PC-3 (cell line): ENCODE measurements at regions not wholly inside any gene's neighbourhood (a gene's known extent, or its start where the extent isn't known, plus 50 kb on each side); places are given as distances from the start of the nearest gene placed in this dataset.
"Not testable (repeated sequence)": the region's sequence is repeated elsewhere in the genome, so short reads cannot be mapped to it uniquely, and the experiment has no call there.

Source experiments
- ATAC-seq: fragments of 200-7000 bp; cut with Tn5 transposase; 2 replicates; pipeline ENCODE4 v1.9.1; 2020; ENCODE audit warnings: mild to moderate bottlenecking, moderate library complexity
- BruUV-seq: library from RNA; stranded (reverse); fragments of 400-500 nt; replicated peaks from 2 replicates; lab custom pipeline; 2021; lab: Mats Ljungman, UMichigan
- CTCF ChIA-PET: fragments of 300-600 bp; sonication (Branson Sonifier 250); formaldehyde crosslinking; loops from one replicate; lab custom pipeline; 2022; ENCODE audit warnings: antibody characterized with exemption; lab: Charles Lee
- POLR2A ChIA-PET: fragments of 300-600 bp; sonication (Branson Sonifier 250); formaldehyde crosslinking; loops from one replicate; lab custom pipeline; 2022; ENCODE audit warnings: antibody characterized with exemption; ENCODE audit not compliant: unreplicated experiment; lab: Charles Lee
- DNase-seq: peaks from one replicate; pipeline ENCODE4 v3.0.0-alpha.2; 2015
- H2AFZ ChIP-seq: fragments of 300-600 bp; sonication (generic); 2 replicates; pipeline ENCODE4 v1.6.0; 2016; ENCODE audit warnings: antibody characterized with exemption, low read length
- H3F3A ChIP-seq: fragments of 300-600 bp; sonication (generic); one replicate; pipeline ENCODE4 v1.6.0; 2017; ENCODE audit warnings: antibody characterized with exemption, low read length, control low read depth, mild to moderate bottlenecking; ENCODE audit not compliant: unreplicated experiment
- H3K27ac ChIP-seq: fragments of 300-600 bp; sonication (generic); 2 replicates; pipeline ENCODE4 v1.5.1; 2016; ENCODE audit warnings: mild to moderate bottlenecking, low read length
- H3K27me3 ChIP-seq: fragments of 300-600 bp; sonication (generic); 2 replicates; pipeline ENCODE4 v1.6.1; 2016; ENCODE audit warnings: low read length, mixed read lengths
- H3K36me3 ChIP-seq: fragments of 300-600 bp; sonication (generic); 2 replicates; pipeline ENCODE4 v1.6.1; 2016; ENCODE audit warnings: low read depth, mixed run types, low read length, mixed read lengths
- H3K4me1 ChIP-seq: fragments of 300-600 bp; sonication (generic); 2 replicates; pipeline ENCODE4 v1.5.1; 2016; ENCODE audit warnings: low read length; ENCODE audit not compliant: insufficient read depth
- H3K4me2 ChIP-seq: fragments of 300-600 bp; sonication (generic); 2 replicates; pipeline ENCODE4 v1.6.0; 2016; ENCODE audit warnings: low read length
- H3K4me3 ChIP-seq: fragments of 300-600 bp; sonication (generic); 2 replicates; pipeline ENCODE4 v1.5.1; 2016; ENCODE audit warnings: mild to moderate bottlenecking, low read length, mixed read lengths
- H3K79me2 ChIP-seq: fragments of 300-600 bp; sonication (generic); 2 replicates; pipeline ENCODE4 v1.6.1; 2017; ENCODE audit warnings: low read length, mixed read lengths
- H3K9ac ChIP-seq: fragments of 300-600 bp; sonication (generic); 2 replicates; pipeline ENCODE4 v1.6.0; 2016; ENCODE audit warnings: mild to moderate bottlenecking, low read length
- H3K9me2 ChIP-seq: fragments of 300-600 bp; sonication (generic); replicated peaks from 2 replicates; pipeline ENCODE4 v1.6.1; 2016; ENCODE audit warnings: mixed run types, low read length, mixed read lengths
- H3K9me3 ChIP-seq: fragments of 300-600 bp; sonication (generic); 2 replicates; pipeline ENCODE4 v1.6.1; 2016; ENCODE audit warnings: low read length, mixed read lengths
- H4K20me1 ChIP-seq: fragments of 300-600 bp; sonication (generic); 2 replicates; pipeline ENCODE4 v1.6.1; 2016; ENCODE audit warnings: low read length, mixed read lengths
- intact Hi-C: fragments of 100-400 bp; cut with micrococcal nuclease; formaldehyde crosslinking; loops from 2 replicates; pipeline ENCODE4 v1.9.0; 2023

- H3K4me3 ChIP-seq, BruUV-seq, H4K20me1 ChIP-seq, DNase-seq, H3K36me3 ChIP-seq, H3K4me2 ChIP-seq, H3F3A ChIP-seq, intact Hi-C loops, H3K4me1 ChIP-seq, ATAC-seq, POLR2A ChIA-PET, H3K27ac ChIP-seq, H3K9me3 ChIP-seq, H3K27me3 ChIP-seq, CTCF ChIA-PET, H3K9me2 ChIP-seq, H3K79me2 ChIP-seq, H3K9ac ChIP-seq, H2AFZ ChIP-seq: not testable (repeated sequence)
Measured at GRCh38 chr7:35152059-35152458, 101.8 kb downstream of the TBX20 start.

DNA sequence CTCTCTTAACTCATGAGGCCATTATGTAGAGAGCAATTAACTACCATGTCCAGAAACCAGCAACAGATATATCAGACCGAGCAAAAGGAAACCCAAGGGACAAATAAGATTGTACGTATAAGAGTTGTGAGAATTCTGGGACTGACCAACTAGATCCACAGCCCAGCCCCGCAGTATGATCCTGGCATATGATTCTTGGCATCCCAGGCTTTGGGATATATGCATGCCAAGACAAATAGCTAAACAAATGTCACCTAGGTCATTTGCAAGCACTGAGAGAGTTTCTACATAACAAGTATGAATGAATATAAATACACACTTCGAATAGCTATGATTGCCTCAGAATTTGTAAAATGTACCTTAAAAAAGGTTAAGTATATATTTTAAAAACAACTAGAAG, 105.9 kb downstream of the TBX20 start:
- CTCF ChIA-PET, H3K9me2 ChIP-seq, H3F3A ChIP-seq, H3K4me1 ChIP-seq, POLR2A ChIA-PET, H3K27me3 ChIP-seq, H3K9ac ChIP-seq, H3K4me2 ChIP-seq, BruUV-seq, H3K27ac ChIP-seq, DNase-seq, H3K4me3 ChIP-seq, intact Hi-C loops, H2AFZ ChIP-seq, H3K9me3 ChIP-seq, H4K20me1 ChIP-seq, H3K79me2 ChIP-seq, ATAC-seq, H3K36me3 ChIP-seq: not testable (repeated sequence)

DNA sequence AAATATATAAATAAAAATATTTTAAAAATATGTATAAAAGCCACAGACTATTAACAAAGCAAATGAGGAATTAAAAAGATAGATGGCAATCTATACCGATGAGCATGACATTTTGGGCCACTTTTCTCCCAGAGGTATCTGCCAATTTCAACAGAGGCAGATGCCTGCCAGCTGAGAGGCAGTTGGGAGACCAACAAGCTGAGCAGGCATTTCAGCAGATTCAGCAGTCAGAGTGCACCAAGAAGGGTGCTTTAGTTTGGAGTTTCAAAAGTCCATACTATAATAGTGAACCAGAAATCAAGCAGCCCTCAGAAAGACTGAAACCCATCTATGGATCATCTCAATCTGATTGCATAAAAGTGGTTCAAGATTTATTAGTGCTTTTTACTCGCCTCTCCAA, 104.8 kb upstream of the DPY19L1 start:
- H4K20me1 ChIP-seq, H3K9me2 ChIP-seq, H3K9me3 ChIP-seq, CTCF ChIA-PET, intact Hi-C loops, H3F3A ChIP-seq, H3K4me1 ChIP-seq, POLR2A ChIA-PET, H3K36me3 ChIP-seq, ATAC-seq, H2AFZ ChIP-seq, BruUV-seq, H3K27ac ChIP-seq, H3K9ac ChIP-seq, H3K4me2 ChIP-seq, DNase-seq, H3K4me3 ChIP-seq, H3K79me2 ChIP-seq, H3K27me3 ChIP-seq: not testable (repeated sequence)

DNA sequence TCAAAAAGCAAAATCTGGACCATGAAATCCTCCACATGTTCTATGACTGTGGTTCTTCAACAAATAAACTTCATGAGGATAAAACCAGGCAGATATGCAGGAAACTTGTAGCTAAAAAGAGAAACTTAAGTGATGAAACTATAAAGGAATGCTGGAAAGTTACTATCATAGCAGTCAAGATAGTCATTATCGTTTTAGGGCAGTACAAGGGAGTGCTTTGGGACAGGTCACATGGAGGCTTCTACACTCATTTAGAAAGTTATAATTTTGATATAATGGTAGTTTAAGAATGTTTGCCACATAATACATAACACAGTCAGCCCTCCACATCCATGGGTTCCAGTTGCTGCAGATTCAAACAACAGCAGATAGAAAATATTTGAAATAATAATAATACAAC, 102.0 kb upstream of the DPY19L1 start:
- H3K4me1 ChIP-seq, H3K27ac ChIP-seq, CTCF ChIA-PET, H2AFZ ChIP-seq, BruUV-seq, H3K36me3 ChIP-seq, intact Hi-C loops, H3F3A ChIP-seq, H3K9me2 ChIP-seq, H3K9me3 ChIP-seq, H4K20me1 ChIP-seq, POLR2A ChIA-PET, DNase-seq, H3K27me3 ChIP-seq, ATAC-seq, H3K4me2 ChIP-seq, H3K79me2 ChIP-seq, H3K9ac ChIP-seq, H3K4me3 ChIP-seq: not testable (repeated sequence)

GRCh38 chr7:35133465-35133864, 96.2 kb upstream of the DPY19L1 start:
- POLR2A ChIA-PET, H3K79me2 ChIP-seq, H2AFZ ChIP-seq, intact Hi-C loops, H3K9me3 ChIP-seq, H3K4me2 ChIP-seq, BruUV-seq, DNase-seq, H3K4me3 ChIP-seq, H3K9ac ChIP-seq, H3K9me2 ChIP-seq, H3K4me1 ChIP-seq, ATAC-seq, H3F3A ChIP-seq, H3K27me3 ChIP-seq, H4K20me1 ChIP-seq, H3K36me3 ChIP-seq, H3K27ac ChIP-seq, CTCF ChIA-PET: not testable (repeated sequence)

DNA sequence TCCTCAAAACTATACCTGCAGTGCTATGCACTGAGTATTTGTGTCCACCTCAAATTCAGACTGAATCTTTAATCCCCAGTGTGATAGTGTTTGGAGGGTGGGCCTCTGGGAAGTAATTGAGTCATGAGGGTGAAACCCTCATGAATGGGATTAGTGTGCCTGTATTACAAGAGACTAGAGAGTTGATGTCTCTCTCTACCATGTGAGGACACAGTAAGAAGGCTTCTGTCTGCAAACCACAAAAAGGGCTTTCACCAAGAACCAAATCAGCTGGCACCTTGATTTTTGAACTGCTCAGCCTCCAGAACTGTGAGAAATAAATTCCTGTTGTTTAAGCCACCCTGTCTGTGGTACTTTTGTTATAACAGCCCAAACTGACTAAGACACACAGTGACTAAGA, 95.7 kb upstream of the DPY19L1 start:
- H3K9ac ChIP-seq, H3K4me1 ChIP-seq, H3K4me3 ChIP-seq, CTCF ChIA-PET, H3F3A ChIP-seq, H3K36me3 ChIP-seq, H3K9me3 ChIP-seq, H3K27ac ChIP-seq, BruUV-seq, DNase-seq, H3K27me3 ChIP-seq, H4K20me1 ChIP-seq, ATAC-seq, POLR2A ChIA-PET, H3K9me2 ChIP-seq, intact Hi-C loops, H3K4me2 ChIP-seq, H2AFZ ChIP-seq, H3K79me2 ChIP-seq: not testable (repeated sequence)

DNA sequence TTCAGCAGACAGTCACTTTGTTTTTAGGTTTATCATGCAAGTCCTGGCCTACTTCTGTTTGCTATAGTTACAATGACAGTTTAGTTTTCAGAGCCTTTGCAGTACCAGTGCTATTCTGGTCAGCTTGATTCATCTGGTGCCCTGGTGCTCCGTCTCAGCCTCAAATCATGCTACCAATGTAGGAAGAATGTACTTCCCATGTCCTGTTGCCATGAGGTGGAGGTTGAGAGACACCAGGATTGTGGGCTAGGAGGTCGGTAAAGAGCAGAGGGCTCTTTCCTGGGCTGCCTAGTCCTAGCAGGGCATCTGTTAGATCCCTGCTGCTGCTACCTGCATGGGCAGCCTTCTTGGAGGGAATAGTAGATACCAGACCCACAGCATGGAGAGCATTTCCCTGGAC, 91.4 kb upstream of the DPY19L1 start:
- H4K20me1 ChIP-seq, ATAC-seq, H3K4me2 ChIP-seq, intact Hi-C loops, BruUV-seq, H3K79me2 ChIP-seq, H3K9me3 ChIP-seq, POLR2A ChIA-PET, DNase-seq, CTCF ChIA-PET, H3K9ac ChIP-seq, H3K4me1 ChIP-seq, H3K36me3 ChIP-seq, H3K9me2 ChIP-seq, H3K27ac ChIP-seq, H3K27me3 ChIP-seq, H3K4me3 ChIP-seq, H2AFZ ChIP-seq, H3F3A ChIP-seq: not testable (repeated sequence)
